DND-41 (cell line): ENCODE measurements at regions not wholly inside any gene's neighbourhood (a gene's known extent, or its start where the extent isn't known, plus 50 kb on each side); places are given as distances from the start of the nearest gene placed in this dataset.
A peak's percentile ranks its signal among the peaks of the same experiment; 100 is the strongest.

ENCODE experiments used
- ATAC-seq: fragments of 200-7000 bp; cut with Tn5 transposase; 3 replicates; pipeline ENCODE4 v1.9.1; 2021; ENCODE audit warnings: low read depth; ENCODE audit not compliant: insufficient read depth
- DNase-seq: peaks from one replicate; pipeline ENCODE4 v3.0.0-alpha.2; 2020
- H2AFZ ChIP-seq: 2 replicates; pipeline ENCODE4 v1.6.0; 2012; ENCODE audit warnings: low read depth, low read length
- H3K27ac ChIP-seq: 2 replicates; pipeline ENCODE4 v1.5.1; 2012; ENCODE audit warnings: low read length, inconsistent platforms
- H3K27me3 ChIP-seq: fragments of 200-600 bp; sonication (generic); 2 replicates; pipeline ENCODE4 v1.6.0; 2012; ENCODE audit warnings: low read length, mild to moderate bottlenecking, inconsistent platforms; ENCODE audit not compliant: insufficient read depth, poor library complexity
- H3K36me3 ChIP-seq: 2 replicates; pipeline ENCODE4 v1.5.1; 2012; ENCODE audit warnings: low read length, inconsistent platforms; ENCODE audit not compliant: insufficient read depth
- H3K4me1 ChIP-seq: 2 replicates; pipeline ENCODE4 v1.5.1; 2012; ENCODE audit warnings: mild to moderate bottlenecking, low read length; ENCODE audit not compliant: insufficient read depth
- H3K4me2 ChIP-seq: 2 replicates; pipeline ENCODE4 v1.6.0; 2012; ENCODE audit warnings: mild to moderate bottlenecking, moderate library complexity, low read length, inconsistent platforms; ENCODE audit not compliant: insufficient read depth
- H3K4me3 ChIP-seq, 2 experiments: fragments of 200-600 bp in 1 of 2; shearing (Covaris generic) in 1 of 2; 2 replicates each; pipeline ENCODE4 v1.5.1; 2012 to 2016; ENCODE audit warnings: inconsistent platforms in 2 of 2, low read length in 2 of 2, mild to moderate bottlenecking in 2 of 2, low read depth in 1 of 2, moderate library complexity in 1 of 2
- H3K79me2 ChIP-seq: 2 replicates; pipeline ENCODE4 v1.6.0; 2012; ENCODE audit warnings: low read length, inconsistent platforms; ENCODE audit not compliant: insufficient read depth
- H3K9ac ChIP-seq: 2 replicates; pipeline ENCODE4 v1.6.0; 2012; ENCODE audit warnings: low read depth, mild to moderate bottlenecking, inconsistent platforms, low read length, moderate library complexity
- H3K9me3 ChIP-seq: 2 replicates; pipeline ENCODE4 v1.5.1; 2012; ENCODE audit warnings: low read length, moderate library complexity, mild to moderate bottlenecking, inconsistent platforms; ENCODE audit not compliant: insufficient read depth, severe bottlenecking
- H4K20me1 ChIP-seq: 2 replicates; pipeline ENCODE4 v1.6.0; 2012; ENCODE audit warnings: low read length; ENCODE audit not compliant: insufficient read depth
- CTCF ChIP-seq: IDR thresholded peaks from 2 replicates; pipeline ENCODE4 v1.5.1; 2012; ENCODE audit warnings: borderline replicate concordance, low read length, moderate library complexity, mild to moderate bottlenecking; ENCODE audit not compliant: poor library complexity, severe bottlenecking; ENCODE audit errors: extremely low read depth
- EZH2 ChIP-seq: IDR thresholded peaks from 3 replicates; pipeline ENCODE4 v1.6.1; 2012; ENCODE audit warnings: borderline replicate concordance, low read depth, mild to moderate bottlenecking, moderate library complexity, low read length, inconsistent platforms; ENCODE audit not compliant: severe bottlenecking

- peak overlapping the region; percentile 15 for H3K4me2 ChIP-seq
- no peaks in the 10 kb centered on the region for H3K9me3 ChIP-seq
- DNase-seq: peak; percentile 75
- peak; percentile 85 for ATAC-seq
- peak; percentile 48 for TF ChIP-seq CTCF
- TF ChIP-seq EZH2: no peak
- H3K4me1 ChIP-seq: peaks cover 66% of the 10 kb centered on the region
- no peaks in the 10 kb centered on the region for H4K20me1 ChIP-seq
- H3K36me3 ChIP-seq: peaks cover 44% of the 10 kb centered on the region
- H2AFZ ChIP-seq: no peak overlapping the region
- H3K9ac ChIP-seq: peak overlapping the region; percentile 2; the same call in 1 of the 2 replicates
- H3K79me2 ChIP-seq: peaks cover 15% of the 10 kb centered on the region; the same call in 1 of the 2 replicates
- no peak overlapping the region for H3K4me3 ChIP-seq
- no peaks in the 10 kb centered on the region for H3K27me3 ChIP-seq
- peak overlapping the region; percentile 81 for H3K27ac ChIP-seq
Observed at GRCh38 chr20:60244373-60245146, 286.3 kb downstream of the CDH26 start.

GRCh38 chr20:60246751-60247150 lies 288.5 kb downstream of the CDH26 start:
- H3K4me1 ChIP-seq: peaks cover 60% of the 10 kb centered on the region
- H3K79me2 ChIP-seq: peaks cover 15% of the 10 kb centered on the region; the same call in 1 of the 2 replicates
- TF ChIP-seq EZH2: no peak
- no peak for TF ChIP-seq CTCF
- H3K9me3 ChIP-seq: no peaks in the 10 kb centered on the region
- no peak overlapping the region for H3K4me3 ChIP-seq
- DNase-seq: no peak
- no peaks in the 10 kb centered on the region for H4K20me1 ChIP-seq
- peaks cover 42% of the 10 kb centered on the region for H3K36me3 ChIP-seq
- ATAC-seq: no peak
- no peak overlapping the region for H3K4me2 ChIP-seq
- H2AFZ ChIP-seq: no peak overlapping the region
- H3K27me3 ChIP-seq: no peaks in the 10 kb centered on the region
- H3K9ac ChIP-seq: no peak overlapping the region
- H3K27ac ChIP-seq: peak overlapping the region; percentile 52

GRCh38 chr20:60249436-60249835 lies 291.2 kb downstream of the CDH26 start:
- Histone ChIP-seq H2AFZ (no peak overlapping the region), H4K20me1 (no peaks in the 10 kb centered on the region), H3K36me3 (peaks cover 46% of the 10 kb centered on the region), H3K4me2 (no peak overlapping the region), H3K27ac (peak overlapping the region; percentile 57), H3K9ac (no peak overlapping the region), H3K4me1 (peaks cover 60% of the 10 kb centered on the region), H3K79me2 (peaks cover 31% of the 10 kb centered on the region), H3K4me3 (no peak overlapping the region), H3K27me3 (no peaks in the 10 kb centered on the region), H3K9me3 (no peaks in the 10 kb centered on the region)
- TF ChIP-seq EZH2 (no peak), CTCF (no peak)
- ATAC-seq (no peak), DNase-seq (peak; percentile 4)
